ENCODE measurements at regions not wholly inside any gene's neighbourhood (a gene's known extent, or its start where the extent isn't known, plus 50 kb on each side); places are given as distances from the start of the nearest gene placed in this dataset.

DNA sequence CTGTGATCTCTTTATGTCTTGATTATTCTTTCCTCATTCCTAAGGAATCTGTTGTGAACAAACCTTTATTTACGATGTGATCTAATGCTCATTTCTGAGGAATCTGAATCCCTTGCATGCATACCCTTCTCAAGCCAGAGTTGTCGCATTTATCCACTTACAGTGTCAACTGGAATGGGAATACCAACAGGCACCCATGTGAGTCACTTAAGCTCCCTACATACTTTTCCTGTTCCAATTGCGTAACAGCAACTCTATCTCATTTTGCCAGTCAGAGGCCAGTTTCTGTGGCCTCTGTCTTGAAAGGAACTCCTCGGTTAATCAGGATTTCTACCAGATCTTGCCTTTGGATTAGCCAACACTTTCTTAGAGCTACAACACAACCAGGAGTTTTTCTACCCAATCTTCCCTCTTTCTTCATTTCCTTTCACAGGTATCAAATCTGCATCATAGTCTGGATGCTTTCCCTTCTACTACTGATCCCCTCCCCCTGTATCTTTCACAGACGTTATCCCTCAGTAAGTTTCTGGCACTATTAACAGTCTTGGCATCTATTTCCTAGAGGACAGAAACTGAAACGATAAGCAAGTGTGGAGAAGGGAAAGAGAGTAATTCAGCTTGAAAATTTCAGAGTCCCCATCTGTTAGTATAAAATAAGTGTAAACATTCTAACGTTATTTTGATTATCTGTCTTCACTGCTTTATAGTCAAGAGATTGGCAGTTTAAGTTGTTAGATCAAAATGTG is 66.8 kb upstream of the BCHE start:
- intact Hi-C loops (cut with DNase I; ENCODE audit: low total_unique reads): no loop called here
- Histone ChIP-seq H3K9me3 (no peaks in the 10 kb centered on the region), H3K4me1 (no peaks in the 10 kb centered on the region)

DNA sequence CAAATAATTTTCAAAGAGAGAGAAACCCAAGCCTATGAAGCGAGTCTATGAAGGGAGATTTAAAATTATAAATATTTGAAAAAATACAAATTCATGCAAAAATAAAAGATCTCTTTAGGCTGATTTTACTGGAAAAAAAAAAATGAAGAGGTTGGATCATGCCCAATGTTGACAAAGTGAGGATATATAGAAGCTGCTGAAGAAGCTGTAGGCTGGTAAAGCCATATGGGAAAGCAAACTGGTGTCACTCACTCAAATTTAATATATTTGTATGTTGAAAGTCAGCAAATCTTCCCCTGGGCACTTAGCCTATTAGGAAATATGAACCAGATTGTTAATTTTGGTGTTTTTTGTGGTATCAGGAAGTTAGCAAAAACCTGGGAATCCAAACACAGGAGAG is 61.8 kb upstream of the BCHE start:
- Histone ChIP-seq H3K4me3 (no peak overlapping the region), H3K27ac (no peak overlapping the region), H3K27me3 (no peaks in the 10 kb centered on the region), H3K36me3 (no peaks in the 10 kb centered on the region), H3K4me1 (no peaks in the 10 kb centered on the region), H3K9me3 (no peaks in the 10 kb centered on the region)
- TF ChIP-seq POLR2AphosphoS5 (IDR thresholded peaks at IDR 0.05) (no peak), POLR2A (IDR thresholded peaks at IDR 0.05) (no peak)
- TF ChIP-seq, protein P1, sequence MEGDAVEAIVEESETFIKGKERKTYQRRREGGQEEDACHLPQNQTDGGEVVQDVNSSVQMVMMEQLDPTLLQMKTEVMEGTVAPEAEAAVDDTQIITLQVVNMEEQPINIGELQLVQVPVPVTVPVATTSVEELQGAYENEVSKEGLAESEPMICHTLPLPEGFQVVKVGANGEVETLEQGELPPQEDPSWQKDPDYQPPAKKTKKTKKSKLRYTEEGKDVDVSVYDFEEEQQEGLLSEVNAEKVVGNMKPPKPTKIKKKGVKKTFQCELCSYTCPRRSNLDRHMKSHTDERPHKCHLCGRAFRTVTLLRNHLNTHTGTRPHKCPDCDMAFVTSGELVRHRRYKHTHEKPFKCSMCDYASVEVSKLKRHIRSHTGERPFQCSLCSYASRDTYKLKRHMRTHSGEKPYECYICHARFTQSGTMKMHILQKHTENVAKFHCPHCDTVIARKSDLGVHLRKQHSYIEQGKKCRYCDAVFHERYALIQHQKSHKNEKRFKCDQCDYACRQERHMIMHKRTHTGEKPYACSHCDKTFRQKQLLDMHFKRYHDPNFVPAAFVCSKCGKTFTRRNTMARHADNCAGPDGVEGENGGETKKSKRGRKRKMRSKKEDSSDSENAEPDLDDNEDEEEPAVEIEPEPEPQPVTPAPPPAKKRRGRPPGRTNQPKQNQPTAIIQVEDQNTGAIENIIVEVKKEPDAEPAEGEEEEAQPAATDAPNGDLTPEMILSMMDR (IDR thresholded peaks at IDR 0.05): no peak
- no peak for DNase-seq (ENCODE audit: low spot score in 2 of 2)
- intact Hi-C loops (cut with DNase I; ENCODE audit: low total_unique reads): no loop called here

More for the DNA sequence above, 66.8 kb upstream of the BCHE start:
- H3K27ac ChIP-seq: no peak overlapping the region
- peaks cover 4% of the 10 kb centered on the region for H3K36me3 ChIP-seq
- no peaks in the 10 kb centered on the region for H3K27me3 ChIP-seq
- DNase-seq (ENCODE audit: low spot score in 2 of 2): no peak
- TF ChIP-seq POLR2AphosphoS5 (IDR thresholded peaks at IDR 0.05): no peak
- TF ChIP-seq POLR2A (IDR thresholded peaks at IDR 0.05): no peak
- TF ChIP-seq, protein P1 (IDR thresholded peaks at IDR 0.05): no peak
- H3K4me3 ChIP-seq: no peak overlapping the region

DNA sequence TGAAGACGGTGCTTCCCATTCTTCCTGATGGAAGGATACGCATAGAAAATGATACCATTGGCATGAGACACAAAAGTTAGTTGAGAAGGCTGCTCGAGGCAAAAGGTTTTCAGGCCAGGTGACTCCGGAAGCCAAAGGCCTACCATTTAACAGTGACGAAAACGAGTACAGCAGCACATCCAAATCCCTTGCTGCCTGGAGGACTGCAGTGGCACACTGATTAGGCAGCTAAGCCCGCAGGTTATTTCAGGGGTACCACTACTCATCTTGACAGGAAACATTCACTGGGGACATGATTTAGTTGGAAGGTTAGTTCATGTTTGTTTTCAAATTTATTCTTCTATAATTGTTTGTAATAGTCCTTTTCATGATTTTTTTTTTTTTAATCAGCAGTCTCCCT is 59.9 kb upstream of the BCHE start:
- TF ChIP-seq POLR2A (IDR thresholded peaks at IDR 0.05) (no peak), POLR2AphosphoS5 (IDR thresholded peaks at IDR 0.05) (no peak)
- TF ChIP-seq, protein P1 (IDR thresholded peaks at IDR 0.05): no peak
- Histone ChIP-seq H3K9me3 (no peaks in the 10 kb centered on the region), H3K27ac (no peak overlapping the region), H3K4me1 (no peaks in the 10 kb centered on the region), H3K4me3 (no peak overlapping the region), H3K36me3 (no peaks in the 10 kb centered on the region), H3K27me3 (no peaks in the 10 kb centered on the region)
- intact Hi-C loops (cut with DNase I; ENCODE audit: low total_unique reads): no loop called here
- no peak for DNase-seq (ENCODE audit: low spot score in 2 of 2)

DNA sequence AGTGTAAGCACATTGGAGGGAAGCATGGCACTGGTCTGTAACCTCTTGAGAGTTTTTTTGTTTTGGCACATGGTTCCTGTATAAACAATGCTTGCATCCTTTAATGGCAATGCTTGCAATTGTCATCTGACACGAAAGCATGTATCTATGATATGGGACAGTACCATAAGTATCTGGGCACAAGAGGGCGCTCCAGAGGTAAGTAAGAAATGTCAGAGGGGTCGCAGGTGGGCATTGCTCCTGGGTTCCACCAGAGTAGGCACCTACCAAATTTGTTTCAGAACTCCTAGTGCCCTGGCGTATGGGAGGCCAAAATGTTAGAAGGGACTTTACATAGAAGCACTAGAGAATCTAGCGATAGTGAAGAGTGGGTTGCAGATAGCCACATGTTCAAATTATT is 58.7 kb upstream of the BCHE start:
- Histone ChIP-seq H3K27ac (no peak overlapping the region), H3K4me1 (no peaks in the 10 kb centered on the region), H3K4me3 (no peak overlapping the region), H3K9me3 (no peaks in the 10 kb centered on the region), H3K36me3 (no peaks in the 10 kb centered on the region), H3K27me3 (no peaks in the 10 kb centered on the region)
- intact Hi-C loops (cut with DNase I; ENCODE audit: low total_unique reads): no loop called here
- DNase-seq (ENCODE audit: low spot score in 2 of 2): no peak
- TF ChIP-seq POLR2A (IDR thresholded peaks at IDR 0.05): no peak
- no peak for TF ChIP-seq POLR2AphosphoS5 (IDR thresholded peaks at IDR 0.05)
- TF ChIP-seq, protein P1 (IDR thresholded peaks at IDR 0.05): no peak

DNA sequence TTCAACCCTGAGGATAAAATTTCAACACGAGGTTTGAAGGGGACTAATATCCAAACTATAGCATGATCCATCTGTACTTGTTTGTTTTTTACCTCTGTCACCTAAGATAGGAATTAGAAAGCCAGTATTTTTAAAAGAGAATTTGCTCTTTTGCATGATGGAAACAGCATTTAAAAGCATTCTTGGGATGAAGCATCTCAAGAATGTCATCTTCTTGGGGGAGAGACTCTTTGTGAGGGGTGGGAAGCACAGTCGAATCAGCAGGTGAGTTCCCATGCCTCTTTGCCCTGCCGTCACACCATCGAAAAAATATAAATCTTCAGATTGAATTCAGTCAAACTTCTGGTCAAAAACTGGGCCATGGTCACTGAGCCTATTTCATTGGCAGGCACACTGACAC is 55.3 kb upstream of the BCHE start:
- Histone ChIP-seq H3K9me3 (no peaks in the 10 kb centered on the region), H3K4me3 (no peak overlapping the region), H3K4me1 (no peaks in the 10 kb centered on the region), H3K36me3 (no peaks in the 10 kb centered on the region), H3K27me3 (no peaks in the 10 kb centered on the region), H3K27ac (no peak overlapping the region)
- TF ChIP-seq, protein P1 (IDR thresholded peaks at IDR 0.05): no peak
- no peak for TF ChIP-seq POLR2AphosphoS5 (IDR thresholded peaks at IDR 0.05)
- no peak for TF ChIP-seq POLR2A (IDR thresholded peaks at IDR 0.05)
- intact Hi-C loops (cut with DNase I; ENCODE audit: low total_unique reads): no loop called here
- no peak for DNase-seq (ENCODE audit: low spot score in 2 of 2)

Data from breast epithelium (tissue), 4 donors.